ENCODE measurements at regions not wholly inside any gene's neighbourhood (a gene's known extent, or its start where the extent isn't known, plus 50 kb on each side); places are given as distances from the start of the nearest gene placed in this dataset.

- Histone ChIP-seq H3K4me2 (no peak overlapping the region), H3K4me3 (IDR thresholded peaks at IDR 0.05; ENCODE audit: insufficient read depth, low read depth, low read length) (no peak overlapping the region), H3K27ac (no peak overlapping the region), H3K4me1 (ENCODE audit: low read depth, poor library complexity, severe bottlenecking) (no peaks in the 10 kb centered on the region), H3K9ac (no peak overlapping the region), H3K27me3 (ENCODE audit: insufficient read depth, low read depth) (no peaks in the 10 kb centered on the region), H4K20me1 (ENCODE audit: insufficient read depth) (no peaks in the 10 kb centered on the region), H2AFZ (ENCODE audit: low read depth) (no peak overlapping the region), H3K79me2 (ENCODE audit: insufficient read depth, low read depth) (no peaks in the 10 kb centered on the region), H3K36me3 (ENCODE audit: insufficient read depth) (no peaks in the 10 kb centered on the region)
- TF ChIP-seq, protein P1, sequence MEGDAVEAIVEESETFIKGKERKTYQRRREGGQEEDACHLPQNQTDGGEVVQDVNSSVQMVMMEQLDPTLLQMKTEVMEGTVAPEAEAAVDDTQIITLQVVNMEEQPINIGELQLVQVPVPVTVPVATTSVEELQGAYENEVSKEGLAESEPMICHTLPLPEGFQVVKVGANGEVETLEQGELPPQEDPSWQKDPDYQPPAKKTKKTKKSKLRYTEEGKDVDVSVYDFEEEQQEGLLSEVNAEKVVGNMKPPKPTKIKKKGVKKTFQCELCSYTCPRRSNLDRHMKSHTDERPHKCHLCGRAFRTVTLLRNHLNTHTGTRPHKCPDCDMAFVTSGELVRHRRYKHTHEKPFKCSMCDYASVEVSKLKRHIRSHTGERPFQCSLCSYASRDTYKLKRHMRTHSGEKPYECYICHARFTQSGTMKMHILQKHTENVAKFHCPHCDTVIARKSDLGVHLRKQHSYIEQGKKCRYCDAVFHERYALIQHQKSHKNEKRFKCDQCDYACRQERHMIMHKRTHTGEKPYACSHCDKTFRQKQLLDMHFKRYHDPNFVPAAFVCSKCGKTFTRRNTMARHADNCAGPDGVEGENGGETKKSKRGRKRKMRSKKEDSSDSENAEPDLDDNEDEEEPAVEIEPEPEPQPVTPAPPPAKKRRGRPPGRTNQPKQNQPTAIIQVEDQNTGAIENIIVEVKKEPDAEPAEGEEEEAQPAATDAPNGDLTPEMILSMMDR (conservative IDR thresholded peaks at IDR 0.05; ENCODE audit: low read depth, low read length), result no peak
These were observed 109.4 kb upstream of the ISL1 start for GRCh38 chr5:51273871-51274270.

DNA sequence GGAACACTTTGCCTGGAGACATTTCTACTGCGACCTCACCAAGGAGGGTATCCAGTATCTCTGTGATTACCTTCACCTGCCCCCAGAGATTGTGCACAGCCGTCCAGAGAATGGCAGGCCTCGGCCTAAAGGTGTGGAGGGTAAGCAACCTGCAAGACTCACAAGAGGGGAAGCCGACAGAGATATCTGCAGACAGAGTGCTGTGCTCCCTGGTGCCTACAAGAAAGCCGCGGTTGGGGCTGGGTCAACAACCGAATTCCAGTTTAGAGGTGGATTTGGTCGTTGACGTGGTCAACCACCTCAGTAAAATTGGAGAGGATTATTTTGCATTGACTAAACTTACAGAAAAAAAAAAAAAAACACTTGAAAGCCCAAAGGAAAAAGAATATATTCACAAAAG is 107.8 kb upstream of the ISL1 start:
- no peak overlapping the region for H3K4me3 ChIP-seq (IDR thresholded peaks at IDR 0.05; ENCODE audit: insufficient read depth, low read depth, low read length)
- H4K20me1 ChIP-seq (ENCODE audit: insufficient read depth), result no peaks in the 10 kb centered on the region
- no peaks in the 10 kb centered on the region for H3K4me1 ChIP-seq (ENCODE audit: low read depth, poor library complexity, severe bottlenecking)
- no peak overlapping the region for H3K4me2 ChIP-seq
- H3K27me3 ChIP-seq (ENCODE audit: insufficient read depth, low read depth), result no peaks in the 10 kb centered on the region
- no peak overlapping the region for H3K9ac ChIP-seq
- H3K27ac ChIP-seq, result no peak overlapping the region
- H3K79me2 ChIP-seq (ENCODE audit: insufficient read depth, low read depth), result no peaks in the 10 kb centered on the region
- H2AFZ ChIP-seq (ENCODE audit: low read depth), result no peak overlapping the region
- TF ChIP-seq, protein P1 (conservative IDR thresholded peaks at IDR 0.05; ENCODE audit: low read depth, low read length), result no peak
- H3K36me3 ChIP-seq (ENCODE audit: insufficient read depth), result no peaks in the 10 kb centered on the region

DNA sequence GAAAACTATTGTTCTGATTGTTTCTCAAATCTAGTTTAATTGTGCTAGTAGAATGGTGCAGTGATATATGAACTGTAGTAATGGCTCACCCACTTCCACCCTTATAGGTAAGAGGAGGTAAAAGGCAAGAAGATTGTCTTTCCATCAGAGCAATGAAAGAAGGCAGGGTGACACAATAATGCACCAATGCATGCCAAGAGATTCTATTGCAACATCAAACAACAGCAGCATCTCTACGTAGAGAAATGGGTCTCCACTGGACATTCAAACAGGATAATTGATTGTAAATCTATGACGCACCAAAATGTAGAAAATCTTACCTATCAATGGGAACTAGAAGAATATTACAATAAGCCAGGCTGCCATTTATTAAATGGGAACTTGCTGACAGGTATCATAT is 107.0 kb upstream of the ISL1 start:
- no peak overlapping the region for H3K4me2 ChIP-seq
- no peaks in the 10 kb centered on the region for H4K20me1 ChIP-seq (ENCODE audit: insufficient read depth)
- no peaks in the 10 kb centered on the region for H3K36me3 ChIP-seq (ENCODE audit: insufficient read depth)
- TF ChIP-seq, protein P1 (conservative IDR thresholded peaks at IDR 0.05; ENCODE audit: low read depth, low read length), result no peak
- no peaks in the 10 kb centered on the region for H3K27me3 ChIP-seq (ENCODE audit: insufficient read depth, low read depth)
- H3K4me3 ChIP-seq (IDR thresholded peaks at IDR 0.05; ENCODE audit: insufficient read depth, low read depth, low read length), result no peak overlapping the region
- H3K9ac ChIP-seq, result no peak overlapping the region
- H2AFZ ChIP-seq (ENCODE audit: low read depth), result no peak overlapping the region
- H3K4me1 ChIP-seq (ENCODE audit: low read depth, poor library complexity, severe bottlenecking), result no peaks in the 10 kb centered on the region
- no peaks in the 10 kb centered on the region for H3K79me2 ChIP-seq (ENCODE audit: insufficient read depth, low read depth)
- H3K27ac ChIP-seq, result no peak overlapping the region

DNA sequence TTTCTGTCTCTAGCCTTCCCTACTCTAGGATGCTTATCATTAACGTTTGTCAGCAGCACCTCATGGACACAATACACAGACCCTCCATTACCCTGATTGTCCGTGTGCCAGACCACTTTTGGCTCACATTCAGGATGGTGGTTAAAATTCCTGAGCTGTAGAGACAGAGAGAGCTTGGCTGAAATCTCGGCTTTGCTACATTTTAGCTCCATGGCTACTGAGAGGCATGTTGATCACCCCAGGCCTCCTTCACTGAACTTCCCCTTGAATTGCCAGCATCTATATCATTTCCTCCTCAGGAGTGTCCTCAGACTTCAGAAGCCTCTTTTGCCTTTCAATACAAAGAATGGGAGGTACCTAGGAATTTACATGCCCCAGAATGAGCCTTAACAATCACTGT is 104.7 kb upstream of the ISL1 start:
- no peaks in the 10 kb centered on the region for H3K79me2 ChIP-seq (ENCODE audit: insufficient read depth, low read depth)
- H3K27me3 ChIP-seq (ENCODE audit: insufficient read depth, low read depth), result no peaks in the 10 kb centered on the region
- H3K27ac ChIP-seq, result no peak overlapping the region
- H4K20me1 ChIP-seq (ENCODE audit: insufficient read depth), result no peaks in the 10 kb centered on the region
- TF ChIP-seq, protein P1 (conservative IDR thresholded peaks at IDR 0.05; ENCODE audit: low read depth, low read length), result no peak
- H3K4me3 ChIP-seq (IDR thresholded peaks at IDR 0.05; ENCODE audit: insufficient read depth, low read depth, low read length), result no peak overlapping the region
- no peak overlapping the region for H3K4me2 ChIP-seq
- H3K36me3 ChIP-seq (ENCODE audit: insufficient read depth), result no peaks in the 10 kb centered on the region
- no peak overlapping the region for H2AFZ ChIP-seq (ENCODE audit: low read depth)
- no peaks in the 10 kb centered on the region for H3K4me1 ChIP-seq (ENCODE audit: low read depth, poor library complexity, severe bottlenecking)
- H3K9ac ChIP-seq, result no peak overlapping the region

All from KMS-11 (cell line).